Upper lobe of left lung (tissue), 4 donors: ENCODE measurements at regions not wholly inside any gene's neighbourhood (a gene's known extent, or its start where the extent isn't known, plus 50 kb on each side); places are given as distances from the start of the nearest gene placed in this dataset.

Experiments
- CTCF ChIP-seq, 6 experiments: fragments of 450-650 bp in 4 of 6; fragments of 200-600 bp in 2 of 6; sonication (generic) in 2 of 6; IDR thresholded peaks; one replicate each; pipeline ENCODE4 v1.5.1; 2016 to 2019; ENCODE audit warnings: antibody characterized with exemption in 6 of 6
- POLR2A ChIP-seq, 4 donors: fragments of 450-650 bp; IDR thresholded peaks; one replicate each; pipeline ENCODE4 v1.5.1; 2016 to 2017; ENCODE audit warnings: antibody characterized with exemption in 4 of 4, mild to moderate bottlenecking in 2 of 4
- POLR2AphosphoS5 ChIP-seq, 2 donors: sonication (generic); formaldehyde crosslinking; IDR thresholded peaks; one replicate each; pipeline ENCODE4 v1.5.1; 2017; ENCODE audit warnings: antibody characterized with exemption in 2 of 2

DNA sequence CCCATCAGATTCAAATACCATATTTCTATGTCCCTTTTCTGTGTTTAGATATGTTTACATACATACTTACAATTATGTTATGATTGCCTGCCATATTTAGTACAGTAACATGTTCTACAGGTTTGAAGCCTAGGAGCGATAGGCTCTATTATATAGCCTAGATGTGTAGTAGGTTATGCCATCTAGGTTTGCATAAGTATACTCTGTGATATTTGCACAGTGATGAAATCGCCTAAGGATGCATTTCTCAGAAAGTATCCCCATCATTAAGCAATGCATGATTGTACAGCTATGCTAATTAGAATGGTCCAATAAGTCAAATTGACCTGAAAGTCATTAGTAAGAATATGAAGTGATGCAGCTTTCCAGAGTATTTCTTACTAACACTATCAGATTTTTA is 1171.7 kb upstream of the LRRTM3 start:
- TF ChIP-seq CTCF (IDR thresholded peaks at IDR 0.05) (no peak), POLR2AphosphoS5 (IDR thresholded peaks at IDR 0.05) (no peak), POLR2A (IDR thresholded peaks at IDR 0.05) (no peak)
